PFSK-1 (cell line): ENCODE measurements at regions not wholly inside any gene's neighbourhood (a gene's known extent, or its start where the extent isn't known, plus 50 kb on each side); places are given as distances from the start of the nearest gene placed in this dataset.

Experiments used
- FOXP2 ChIP-seq: optimal IDR thresholded peaks from 2 replicates; pipeline ENCODE3; 2011; ENCODE audit warnings: borderline replicate concordance, control low read depth, inconsistent platforms; ENCODE audit not compliant: insufficient read depth; ENCODE audit errors: extremely low read length, extremely low read depth
- POLR2AphosphoS5 ChIP-seq: IDR thresholded peaks from 2 replicates; pipeline ENCODE4 v1.6.1; 2012; ENCODE audit warnings: low read depth, mild to moderate bottlenecking, control low read depth, low read length, moderate library complexity
- SIN3A ChIP-seq: IDR thresholded peaks from 2 replicates; pipeline ENCODE4 v1.6.1; 2012; ENCODE audit warnings: mild to moderate bottlenecking, low read length, moderate library complexity, borderline replicate concordance; ENCODE audit not compliant: insufficient read depth
- TAF1 ChIP-seq: IDR thresholded peaks from 2 replicates; pipeline ENCODE4 v1.6.1; 2012; ENCODE audit warnings: low read length, control low read depth, borderline replicate concordance; ENCODE audit not compliant: insufficient read depth
- TF ChIP-seq, protein P1 (sequence below), 2 experiments: IDR thresholded peaks; 2 replicates each; pipeline versions ENCODE4 v1.6.1 to v1.8.0; 2011 to 2012; ENCODE audit warnings: low read depth in 2 of 2, low read length in 2 of 2, control low read depth in 1 of 2, inconsistent platforms in 1 of 2, mild to moderate bottlenecking in 1 of 2, moderate library complexity in 1 of 2; ENCODE audit not compliant: insufficient read depth in 1 of 2

- TF ChIP-seq POLR2AphosphoS5 = no peak
- TF ChIP-seq, protein P1, sequence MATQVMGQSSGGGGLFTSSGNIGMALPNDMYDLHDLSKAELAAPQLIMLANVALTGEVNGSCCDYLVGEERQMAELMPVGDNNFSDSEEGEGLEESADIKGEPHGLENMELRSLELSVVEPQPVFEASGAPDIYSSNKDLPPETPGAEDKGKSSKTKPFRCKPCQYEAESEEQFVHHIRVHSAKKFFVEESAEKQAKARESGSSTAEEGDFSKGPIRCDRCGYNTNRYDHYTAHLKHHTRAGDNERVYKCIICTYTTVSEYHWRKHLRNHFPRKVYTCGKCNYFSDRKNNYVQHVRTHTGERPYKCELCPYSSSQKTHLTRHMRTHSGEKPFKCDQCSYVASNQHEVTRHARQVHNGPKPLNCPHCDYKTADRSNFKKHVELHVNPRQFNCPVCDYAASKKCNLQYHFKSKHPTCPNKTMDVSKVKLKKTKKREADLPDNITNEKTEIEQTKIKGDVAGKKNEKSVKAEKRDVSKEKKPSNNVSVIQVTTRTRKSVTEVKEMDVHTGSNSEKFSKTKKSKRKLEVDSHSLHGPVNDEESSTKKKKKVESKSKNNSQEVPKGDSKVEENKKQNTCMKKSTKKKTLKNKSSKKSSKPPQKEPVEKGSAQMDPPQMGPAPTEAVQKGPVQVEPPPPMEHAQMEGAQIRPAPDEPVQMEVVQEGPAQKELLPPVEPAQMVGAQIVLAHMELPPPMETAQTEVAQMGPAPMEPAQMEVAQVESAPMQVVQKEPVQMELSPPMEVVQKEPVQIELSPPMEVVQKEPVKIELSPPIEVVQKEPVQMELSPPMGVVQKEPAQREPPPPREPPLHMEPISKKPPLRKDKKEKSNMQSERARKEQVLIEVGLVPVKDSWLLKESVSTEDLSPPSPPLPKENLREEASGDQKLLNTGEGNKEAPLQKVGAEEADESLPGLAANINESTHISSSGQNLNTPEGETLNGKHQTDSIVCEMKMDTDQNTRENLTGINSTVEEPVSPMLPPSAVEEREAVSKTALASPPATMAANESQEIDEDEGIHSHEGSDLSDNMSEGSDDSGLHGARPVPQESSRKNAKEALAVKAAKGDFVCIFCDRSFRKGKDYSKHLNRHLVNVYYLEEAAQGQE (IDR thresholded peaks at IDR 0.05; ENCODE audit: insufficient read depth in 1 of 2, low read depth in 2 of 2, low read length in 2 of 2) = no peak
- TF ChIP-seq TAF1 = no peak
- no peak for TF ChIP-seq SIN3A
- no peak for TF ChIP-seq FOXP2
These were observed 486.7 kb downstream of the DIPK2A start for GRCh38 chr3:144458283-144458682.
